GM12872 (cell line): ENCODE measurements at regions not wholly inside any gene's neighbourhood (a gene's known extent, or its start where the extent isn't known, plus 50 kb on each side); places are given as distances from the start of the nearest gene placed in this dataset.

ENCODE experiments used
- CTCF ChIP-seq: IDR thresholded peaks from 3 replicates; pipeline ENCODE4 v1.5.1; 2011; ENCODE audit warnings: low read depth, mild to moderate bottlenecking, low read length, moderate library complexity; ENCODE audit not compliant: insufficient read depth

- no peak for TF ChIP-seq CTCF
These were observed 373.0 kb upstream of the CCNH start for GRCh38 chr5:87785554-87786335.

- no peak for TF ChIP-seq CTCF
These were observed 372.3 kb upstream of the CCNH start for GRCh38 chr5:87784879-87785495.

- no peak for TF ChIP-seq CTCF
These were observed 371.6 kb upstream of the CCNH start for GRCh38 chr5:87784311-87784710.

- TF ChIP-seq CTCF, result no peak
These were observed 370.2 kb upstream of the CCNH start for GRCh38 chr5:87782916-87783315.

- TF ChIP-seq CTCF, result no peak
These were observed 369.2 kb upstream of the CCNH start for GRCh38 chr5:87781976-87782375.

GRCh38 chr5:87780831-87781760, 368.4 kb upstream of the CCNH start:
- peak; percentile 87 for TF ChIP-seq CTCF

- no peak for TF ChIP-seq CTCF
These were observed 366.1 kb upstream of the CCNH start for GRCh38 chr5:87778876-87779275.
